GM13976 (cell line): ENCODE measurements at regions not wholly inside any gene's neighbourhood (a gene's known extent, or its start where the extent isn't known, plus 50 kb on each side); places are given as distances from the start of the nearest gene placed in this dataset.

Experiments
- DNase-seq: peaks from one replicate; pipeline ENCODE4 v3.0.0; 2012; ENCODE audit warnings: low spot score
- CTCF ChIP-seq: IDR thresholded peaks from 2 replicates; pipeline ENCODE4 v1.5.1; 2012; ENCODE audit warnings: borderline replicate concordance, mild to moderate bottlenecking; ENCODE audit not compliant: insufficient read depth; ENCODE audit errors: extremely low read depth, missing control alignments, control extremely low read depth
- in situ Hi-C: fragments of 300-500 bp; cut with MboI; formaldehyde crosslinking; loops from one replicate; pipeline ENCODE4 v1.12.0; 2022; ENCODE audit warnings: low sequenced_read_pairs, mixed read lengths, inconsistent platforms; ENCODE audit not compliant: unreplicated experiment

GRCh38 chr18:64199581-64199980, 50.7 kb upstream of the LINC00305 start:
- no peak for TF ChIP-seq CTCF
- in situ Hi-C loops = no loop called here
- no peak for DNase-seq
